ENCODE measurements at regions not wholly inside any gene's neighbourhood (a gene's known extent, or its start where the extent isn't known, plus 50 kb on each side); places are given as distances from the start of the nearest gene placed in this dataset.

GRCh38 chr15:93505506-93505905 is 416.5 kb upstream of the RGMA start:
- Histone ChIP-seq H3K4me1 (ENCODE audit: control insufficient read depth in 1 of 2, insufficient read depth in 2 of 2, low read length in 2 of 2) (no peaks in the 10 kb centered on the region), H2BK120ac (ENCODE audit: insufficient read depth, low read length, poor library complexity) (no peak overlapping the region), H2AFZ (ENCODE audit: insufficient read depth, low read length, poor library complexity) (no peak overlapping the region), H3K23ac (ENCODE audit: low read length) (no peak overlapping the region), H2BK12ac (ENCODE audit: low read length) (no peak overlapping the region), H4K12ac (ENCODE audit: low read depth, low read length) (no peak overlapping the region), H3K79me2 (ENCODE audit: control insufficient read depth, insufficient read depth, low read length, poor library complexity) (no peaks in the 10 kb centered on the region), H4K8ac (ENCODE audit: low read depth, low read length) (no peak overlapping the region), H4K91ac (ENCODE audit: low read depth, low read length) (no peak overlapping the region), H2AK5ac (ENCODE audit: low read length) (no peak overlapping the region), H3K4me3 (ENCODE audit: low read depth, low read length) (no peak overlapping the region), H3K9ac (ENCODE audit: low read length) (no peak overlapping the region), H3K27ac (ENCODE audit: low read depth, low read length) (no peak overlapping the region), H3K4ac (ENCODE audit: low read depth, low read length) (no peak overlapping the region), H3K36me3 (ENCODE audit: control insufficient read depth in 1 of 2, insufficient read depth in 2 of 2, low read length in 2 of 2) (no peaks in the 10 kb centered on the region), H3K18ac (ENCODE audit: low read length) (no peak overlapping the region), H3K4me2 (ENCODE audit: low read length) (no peak overlapping the region), H3K27me3 (ENCODE audit: insufficient read depth, low read length) (no peaks in the 10 kb centered on the region), H3K14ac (ENCODE audit: low read length) (no peak overlapping the region), H3K79me1 (ENCODE audit: low read length) (no peaks in the 10 kb centered on the region), H3K9me3 (ENCODE audit: insufficient read depth, low read depth, low read length) (peaks cover 2% of the 10 kb centered on the region), H2BK5ac (ENCODE audit: low read depth, low read length, poor library complexity) (no peak overlapping the region)
- DNase-seq, result no peak
- WGBS (ENCODE audit: extremely low coverage, insufficient coverage, insufficient read length), result no CpG with 5 or more reads among the region's 16 CpGs

GRCh38 chr15:93501946-93502345 is 412.9 kb upstream of the RGMA start:
- H3K79me1 ChIP-seq (ENCODE audit: low read length), result no peaks in the 10 kb centered on the region
- no peak overlapping the region for H3K4me3 ChIP-seq (ENCODE audit: low read depth, low read length)
- no peak overlapping the region for H2BK12ac ChIP-seq (ENCODE audit: low read length)
- H3K4ac ChIP-seq (ENCODE audit: low read depth, low read length), result no peak overlapping the region
- no peak overlapping the region for H4K91ac ChIP-seq (ENCODE audit: low read depth, low read length)
- no peak overlapping the region for H3K4me2 ChIP-seq (ENCODE audit: low read length)
- no peak overlapping the region for H2AFZ ChIP-seq (ENCODE audit: insufficient read depth, low read length, poor library complexity)
- no peak overlapping the region for H2BK120ac ChIP-seq (ENCODE audit: insufficient read depth, low read length, poor library complexity)
- H3K27me3 ChIP-seq (ENCODE audit: insufficient read depth, low read length), result no peaks in the 10 kb centered on the region
- H2AK5ac ChIP-seq (ENCODE audit: low read length), result no peak overlapping the region
- no peak overlapping the region for H3K23ac ChIP-seq (ENCODE audit: low read length)
- H4K12ac ChIP-seq (ENCODE audit: low read depth, low read length), result no peak overlapping the region
- no peaks in the 10 kb centered on the region for H3K79me2 ChIP-seq (ENCODE audit: control insufficient read depth, insufficient read depth, low read length, poor library complexity)
- peaks cover 4% of the 10 kb centered on the region for H3K9me3 ChIP-seq (ENCODE audit: insufficient read depth, low read depth, low read length)
- H3K4me1 ChIP-seq (ENCODE audit: control insufficient read depth in 1 of 2, insufficient read depth in 2 of 2, low read length in 2 of 2), result no peaks in the 10 kb centered on the region
- H3K27ac ChIP-seq (ENCODE audit: low read depth, low read length), result no peak overlapping the region
- no peak overlapping the region for H2BK5ac ChIP-seq (ENCODE audit: low read depth, low read length, poor library complexity)
- no peaks in the 10 kb centered on the region for H3K36me3 ChIP-seq (ENCODE audit: control insufficient read depth in 1 of 2, insufficient read depth in 2 of 2, low read length in 2 of 2)
- DNase-seq, result peak in 1 of 2 donors; percentile 42
- no peak overlapping the region for H3K9ac ChIP-seq (ENCODE audit: low read length)
- no CpG with 5 or more reads among the region's 2 CpGs for WGBS (ENCODE audit: extremely low coverage, insufficient coverage, insufficient read length)
- no peak overlapping the region for H4K8ac ChIP-seq (ENCODE audit: low read depth, low read length)
- no peak overlapping the region for H3K18ac ChIP-seq (ENCODE audit: low read length)
- H3K14ac ChIP-seq (ENCODE audit: low read length), result no peak overlapping the region

DNA sequence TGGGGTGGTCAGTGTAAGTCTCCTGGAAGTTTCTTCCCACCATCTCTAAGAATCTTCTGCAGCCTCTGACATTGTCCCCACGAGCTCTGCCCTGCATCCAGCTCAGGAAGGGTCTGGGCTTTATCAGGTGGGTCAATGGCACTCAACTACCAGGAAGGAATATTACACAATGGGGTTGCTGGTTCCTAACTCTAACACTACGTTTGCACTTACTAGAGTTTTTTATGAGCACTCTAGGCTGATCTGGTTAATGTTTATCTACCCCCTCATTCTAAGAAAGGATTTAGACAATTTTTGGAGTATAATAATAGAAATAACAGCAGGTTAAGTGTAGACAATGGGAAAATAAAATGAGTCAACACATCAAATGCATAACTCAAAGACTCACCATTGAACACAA is 411.1 kb upstream of the RGMA start:
- H2AK5ac ChIP-seq (ENCODE audit: low read length), result no peak overlapping the region
- H3K4me1 ChIP-seq (ENCODE audit: control insufficient read depth in 1 of 2, insufficient read depth in 2 of 2, low read length in 2 of 2), result no peaks in the 10 kb centered on the region
- H4K12ac ChIP-seq (ENCODE audit: low read depth, low read length), result no peak overlapping the region
- no peaks in the 10 kb centered on the region for H3K79me1 ChIP-seq (ENCODE audit: low read length)
- H3K79me2 ChIP-seq (ENCODE audit: control insufficient read depth, insufficient read depth, low read length, poor library complexity), result no peaks in the 10 kb centered on the region
- H3K14ac ChIP-seq (ENCODE audit: low read length), result no peak overlapping the region
- H4K91ac ChIP-seq (ENCODE audit: low read depth, low read length), result no peak overlapping the region
- WGBS (ENCODE audit: extremely low coverage, insufficient coverage, insufficient read length), result no CpG with 5 or more reads among the region's 2 CpGs
- H2BK120ac ChIP-seq (ENCODE audit: insufficient read depth, low read length, poor library complexity), result no peak overlapping the region
- H3K4me3 ChIP-seq (ENCODE audit: low read depth, low read length), result no peak overlapping the region
- H3K23ac ChIP-seq (ENCODE audit: low read length), result no peak overlapping the region
- H3K36me3 ChIP-seq (ENCODE audit: control insufficient read depth in 1 of 2, insufficient read depth in 2 of 2, low read length in 2 of 2), result no peaks in the 10 kb centered on the region
- no peak overlapping the region for H3K27ac ChIP-seq (ENCODE audit: low read depth, low read length)
- H3K9me3 ChIP-seq (ENCODE audit: insufficient read depth, low read depth, low read length), result peaks cover 2% of the 10 kb centered on the region
- no peak overlapping the region for H4K8ac ChIP-seq (ENCODE audit: low read depth, low read length)
- H2BK12ac ChIP-seq (ENCODE audit: low read length), result no peak overlapping the region
- H3K27me3 ChIP-seq (ENCODE audit: insufficient read depth, low read length), result no peaks in the 10 kb centered on the region
- no peak overlapping the region for H3K9ac ChIP-seq (ENCODE audit: low read length)
- no peak overlapping the region for H2BK5ac ChIP-seq (ENCODE audit: low read depth, low read length, poor library complexity)
- no peak for DNase-seq
- no peak overlapping the region for H3K18ac ChIP-seq (ENCODE audit: low read length)
- no peak overlapping the region for H3K4me2 ChIP-seq (ENCODE audit: low read length)
- no peak overlapping the region for H3K4ac ChIP-seq (ENCODE audit: low read depth, low read length)
- no peak overlapping the region for H2AFZ ChIP-seq (ENCODE audit: insufficient read depth, low read length, poor library complexity)

- Histone ChIP-seq H2BK12ac (ENCODE audit: low read length) (no peak overlapping the region), H3K9me3 (ENCODE audit: insufficient read depth, low read depth, low read length) (peaks cover 2% of the 10 kb centered on the region), H3K18ac (ENCODE audit: low read length) (no peak overlapping the region), H2BK120ac (ENCODE audit: insufficient read depth, low read length, poor library complexity) (no peak overlapping the region), H3K79me1 (ENCODE audit: low read length) (no peaks in the 10 kb centered on the region), H4K91ac (ENCODE audit: low read depth, low read length) (no peak overlapping the region), H2BK5ac (ENCODE audit: low read depth, low read length, poor library complexity) (no peak overlapping the region), H3K27me3 (ENCODE audit: insufficient read depth, low read length) (no peaks in the 10 kb centered on the region), H4K12ac (ENCODE audit: low read depth, low read length) (no peak overlapping the region), H3K4me1 (ENCODE audit: control insufficient read depth in 1 of 2, insufficient read depth in 2 of 2, low read length in 2 of 2) (no peaks in the 10 kb centered on the region), H3K36me3 (ENCODE audit: control insufficient read depth in 1 of 2, insufficient read depth in 2 of 2, low read length in 2 of 2) (no peaks in the 10 kb centered on the region), H3K79me2 (ENCODE audit: control insufficient read depth, insufficient read depth, low read length, poor library complexity) (no peaks in the 10 kb centered on the region), H3K4ac (ENCODE audit: low read depth, low read length) (no peak overlapping the region), H2AK5ac (ENCODE audit: low read length) (no peak overlapping the region), H2AFZ (ENCODE audit: insufficient read depth, low read length, poor library complexity) (no peak overlapping the region), H3K27ac (ENCODE audit: low read depth, low read length) (no peak overlapping the region), H3K9ac (ENCODE audit: low read length) (no peak overlapping the region), H3K4me2 (ENCODE audit: low read length) (no peak overlapping the region), H3K23ac (ENCODE audit: low read length) (no peak overlapping the region), H3K4me3 (ENCODE audit: low read depth, low read length) (no peak overlapping the region), H4K8ac (ENCODE audit: low read depth, low read length) (no peak overlapping the region), H3K14ac (ENCODE audit: low read length) (no peak overlapping the region)
- no peak for DNase-seq
- WGBS (ENCODE audit: extremely low coverage, insufficient coverage, insufficient read length), result no CpG with 5 or more reads among the region's 2 CpGs
Observed at GRCh38 chr15:93497291-93497690, 408.3 kb upstream of the RGMA start.

Data from trophoblast cell (in vitro differentiated cells and primary cell).